GM10248 (cell line): ENCODE measurements at regions not wholly inside any gene's neighbourhood (a gene's known extent, or its start where the extent isn't known, plus 50 kb on each side); places are given as distances from the start of the nearest gene placed in this dataset.

Experiments
- CTCF ChIA-PET: fragments of 300-600 bp; sonication (Branson Sonifier 250); formaldehyde crosslinking; extraction: SDS; loops from one replicate; lab custom pipeline; 2021; ENCODE audit warnings: antibody characterized with exemption; lab: Yijun Ruan, JAX
- POLR2A ChIA-PET: fragments of 350-650 bp; sonication (Branson Sonifier 250); formaldehyde crosslinking; extraction: SDS; loops from one replicate; lab custom pipeline; 2020; ENCODE audit warnings: antibody characterized with exemption; lab: Yijun Ruan, JAX
- DNase-seq: peaks from one replicate; pipeline ENCODE4 v3.0.0; 2012; ENCODE audit errors: extremely low spot score
- CTCF ChIP-seq: IDR thresholded peaks from 2 replicates; pipeline ENCODE4 v1.5.1; 2012; ENCODE audit warnings: mild to moderate bottlenecking, low read depth; ENCODE audit errors: extremely low read depth, missing control alignments, control extremely low read depth

- DNase-seq: no peak
- no peak for TF ChIP-seq CTCF
- POLR2A ChIA-PET: no interaction called here
- CTCF ChIA-PET: no interaction called here
Measured at GRCh38 chr2:48131539-48132270, 182.8 kb upstream of the FOXN2 start.

- ChIA-PET CTCF (no interaction called here), POLR2A (no interaction called here)
- DNase-seq: no peak
- TF ChIP-seq CTCF: no peak
Measured at GRCh38 chr2:48132271-48132625, 182.2 kb upstream of the FOXN2 start.

GRCh38 chr2:48134704-48135103 lies 179.8 kb upstream of the FOXN2 start:
- no peak for DNase-seq
- ChIA-PET POLR2A (no interaction called here), CTCF (interaction anchor here (1.9 kb wide), 1 partner anchor 11 kb away, joined by 4 read pairs; no protein-coding TSS in a partner anchor)
- TF ChIP-seq CTCF: no peak

- no peak for DNase-seq
- ChIA-PET POLR2A (no interaction called here), CTCF (interaction anchor here (1.0 to 1.9 kb wide), 4 partner anchors 10 to 29 kb away, joined by 4 read pairs; no protein-coding TSS in a partner anchor)
- no peak for TF ChIP-seq CTCF
Measured at GRCh38 chr2:48135797-48136196, 178.7 kb upstream of the FOXN2 start.

GRCh38 chr2:48137829-48138228 lies 176.7 kb upstream of the FOXN2 start:
- ChIA-PET POLR2A (no interaction called here), CTCF (no interaction called here)
- TF ChIP-seq CTCF: no peak
- no peak for DNase-seq

GRCh38 chr2:48138898-48139297 lies 175.6 kb upstream of the FOXN2 start:
- no peak for TF ChIP-seq CTCF
- POLR2A ChIA-PET: no interaction called here
- CTCF ChIA-PET: no interaction called here
- no peak for DNase-seq

GRCh38 chr2:48140586-48140985 lies 173.9 kb upstream of the FOXN2 start:
- CTCF ChIA-PET: no interaction called here
- DNase-seq: no peak

More at GRCh38 chr2:48140586-48140985, 173.9 kb upstream of the FOXN2 start:
- no peak for TF ChIP-seq CTCF
- POLR2A ChIA-PET: no interaction called here
